Loucy (cell line): ENCODE measurements at regions not wholly inside any gene's neighbourhood (a gene's known extent, or its start where the extent isn't known, plus 50 kb on each side); places are given as distances from the start of the nearest gene placed in this dataset.

Source experiments
- CTCF ChIP-seq: fragments of 200-600 bp; sonication (generic); conservative IDR thresholded peaks from 2 replicates; pipeline ENCODE4 v1.5.1; 2014; ENCODE audit warnings: mild to moderate bottlenecking, antibody characterized with exemption, low read length
- EZH2phosphoT487 ChIP-seq: fragments of 200-600 bp; IDR thresholded peaks from 2 replicates; pipeline ENCODE4 v1.6.1; 2018; ENCODE audit warnings: antibody characterized with exemption, mild to moderate bottlenecking, moderate library complexity, borderline replicate concordance

- TF ChIP-seq CTCF = no peak
- TF ChIP-seq EZH2phosphoT487 = no peak
Measured at GRCh38 chr4:4651811-4652755, 110.2 kb upstream of the STX18 start.
